ENCODE measurements at regions not wholly inside any gene's neighbourhood (a gene's known extent, or its start where the extent isn't known, plus 50 kb on each side); places are given as distances from the start of the nearest gene placed in this dataset.

GRCh38 chr3:56909349-56909748 lies 107.6 kb upstream of the ARHGEF3 start:
- Histone ChIP-seq H3K4me1 (ENCODE audit: control insufficient read depth in 1 of 2, insufficient read depth in 1 of 2, low read depth in 1 of 2, low read length in 1 of 2) (no peaks in the 10 kb centered on the region), H3K27me3 (no peaks in the 10 kb centered on the region), H3K27ac (no peak overlapping the region), H3K4me3 (ENCODE audit: low read depth in 1 of 2, low read length in 1 of 2) (no peak overlapping the region), H3K36me3 (no peaks in the 10 kb centered on the region), H3K9me3 (no peaks in the 10 kb centered on the region)
- no peak for TF ChIP-seq CTCF (IDR thresholded peaks at IDR 0.05)

- H3K9me3 ChIP-seq = no peaks in the 10 kb centered on the region
- H3K36me3 ChIP-seq = no peaks in the 10 kb centered on the region
- H3K4me1 ChIP-seq (ENCODE audit: control insufficient read depth in 1 of 2, insufficient read depth in 1 of 2, low read depth in 1 of 2, low read length in 1 of 2) = no peaks in the 10 kb centered on the region
- no peaks in the 10 kb centered on the region for H3K27me3 ChIP-seq
- H3K4me3 ChIP-seq (ENCODE audit: low read depth in 1 of 2, low read length in 1 of 2) = no peak overlapping the region
- no peak overlapping the region for H3K27ac ChIP-seq
- TF ChIP-seq CTCF (IDR thresholded peaks at IDR 0.05) = no peak
Measured at GRCh38 chr3:56908004-56908403, 106.3 kb upstream of the ARHGEF3 start.

GRCh38 chr3:56904552-56905215 lies 102.9 kb upstream of the ARHGEF3 start:
- TF ChIP-seq CTCF (IDR thresholded peaks at IDR 0.05) = no peak
- H3K27me3 ChIP-seq = no peaks in the 10 kb centered on the region
- H3K9me3 ChIP-seq = no peaks in the 10 kb centered on the region
- H3K36me3 ChIP-seq = no peaks in the 10 kb centered on the region
- no peak overlapping the region for H3K4me3 ChIP-seq (ENCODE audit: low read depth in 1 of 2, low read length in 1 of 2)
- H3K27ac ChIP-seq = no peak overlapping the region
- no peaks in the 10 kb centered on the region for H3K4me1 ChIP-seq (ENCODE audit: control insufficient read depth in 1 of 2, insufficient read depth in 1 of 2, low read depth in 1 of 2, low read length in 1 of 2)

DNA sequence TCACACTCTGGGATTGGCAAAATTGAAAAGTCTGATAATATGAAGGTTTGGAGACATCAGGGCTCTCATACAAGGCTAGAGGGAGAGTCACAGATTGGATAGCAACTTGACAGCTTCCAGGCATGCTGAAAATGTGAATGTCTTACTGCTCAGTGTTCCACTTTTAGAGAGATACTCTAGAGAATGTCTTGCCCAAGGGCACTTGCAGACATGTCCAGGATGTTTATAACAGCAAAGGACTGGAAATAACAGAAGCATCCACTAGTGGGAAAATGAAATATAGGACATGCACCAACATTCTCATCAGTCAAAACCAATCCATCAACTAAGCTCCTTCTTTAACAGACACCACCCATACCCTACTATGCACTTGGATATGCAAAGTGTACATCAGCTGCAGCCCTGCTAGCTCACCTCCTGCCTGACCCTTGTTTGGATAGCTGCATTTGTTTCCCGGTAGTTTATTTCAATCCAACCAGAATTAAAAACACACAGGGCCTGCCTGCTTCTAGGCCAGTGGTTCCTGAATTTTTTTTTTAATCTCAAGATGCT lies 101.6 kb upstream of the ARHGEF3 start:
- TF ChIP-seq CTCF (IDR thresholded peaks at IDR 0.05) = no peak
- Histone ChIP-seq H3K36me3 (no peaks in the 10 kb centered on the region), H3K27ac (no peak overlapping the region), H3K9me3 (no peaks in the 10 kb centered on the region), H3K4me1 (ENCODE audit: control insufficient read depth in 1 of 2, insufficient read depth in 1 of 2, low read depth in 1 of 2, low read length in 1 of 2) (no peaks in the 10 kb centered on the region), H3K27me3 (no peaks in the 10 kb centered on the region), H3K4me3 (ENCODE audit: low read depth in 1 of 2, low read length in 1 of 2) (no peak overlapping the region)

DNA sequence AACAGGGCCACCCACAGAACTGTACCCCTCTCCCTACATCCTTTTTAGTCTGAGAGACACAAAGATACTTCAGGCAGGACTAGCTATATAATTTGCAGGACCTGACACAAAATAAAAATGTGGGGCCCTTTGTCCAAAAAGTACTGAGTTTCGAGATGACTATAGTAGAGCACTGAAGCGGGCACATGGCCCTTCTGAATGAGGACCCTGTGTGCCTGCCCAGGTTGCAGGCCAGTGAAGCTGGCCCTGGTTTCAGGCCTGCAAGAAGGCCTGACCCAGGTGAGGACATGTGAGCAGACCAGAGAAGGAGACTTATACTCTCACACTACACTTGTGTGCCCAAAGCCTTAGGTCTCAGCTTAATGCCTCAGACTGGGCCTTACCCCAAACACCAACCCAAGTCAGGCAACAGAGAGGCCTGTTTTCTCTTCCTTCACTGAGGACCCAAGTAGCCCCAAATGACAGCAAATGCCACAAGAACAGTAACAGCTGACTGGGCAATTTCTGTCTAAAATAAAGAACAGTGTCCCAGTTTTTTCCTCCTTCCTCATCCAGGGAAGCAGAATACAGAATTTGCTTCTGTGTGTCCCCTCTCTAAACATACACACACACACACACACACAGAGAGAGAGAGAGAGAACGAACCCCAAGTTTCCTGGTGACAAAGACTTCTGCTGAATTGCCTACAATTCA lies 100.9 kb upstream of the ARHGEF3 start:
- no peaks in the 10 kb centered on the region for H3K27me3 ChIP-seq
- H3K9me3 ChIP-seq = no peaks in the 10 kb centered on the region
- H3K4me1 ChIP-seq (ENCODE audit: control insufficient read depth in 1 of 2, insufficient read depth in 1 of 2, low read depth in 1 of 2, low read length in 1 of 2) = no peaks in the 10 kb centered on the region
- H3K4me3 ChIP-seq (ENCODE audit: low read depth in 1 of 2, low read length in 1 of 2) = no peak overlapping the region
- TF ChIP-seq CTCF (IDR thresholded peaks at IDR 0.05) = no peak
- no peak overlapping the region for H3K27ac ChIP-seq
- H3K36me3 ChIP-seq = no peaks in the 10 kb centered on the region
